ENCODE measurements at regions not wholly inside any gene's neighbourhood (a gene's known extent, or its start where the extent isn't known, plus 50 kb on each side); places are given as distances from the start of the nearest gene placed in this dataset.
A peak's percentile ranks its signal among the peaks of the same experiment; 100 is the strongest.
"Not testable (repeated sequence)": the region's sequence is repeated elsewhere in the genome, so short reads cannot be mapped to it uniquely, and the experiment has no call there.

GRCh38 chr4:92014067-92014466 lies 289.7 kb upstream of the GRID2 start:
- DNase-seq, result no peak

- peak; percentile 23 for DNase-seq
These were observed 282.6 kb upstream of the GRID2 start for GRCh38 chr4:92021203-92021602.

- DNase-seq, result no peak
These were observed 282.0 kb upstream of the GRID2 start for GRCh38 chr4:92021788-92022187.

- not testable (repeated sequence) for DNase-seq
These were observed 274.9 kb upstream of the GRID2 start for GRCh38 chr4:92028830-92029229.

- DNase-seq, result no peak
These were observed 271.9 kb upstream of the GRID2 start for GRCh38 chr4:92031825-92032224.

- DNase-seq, result no peak
These were observed 268.1 kb upstream of the GRID2 start for GRCh38 chr4:92035666-92036065.

GRCh38 chr4:92045718-92046117 lies 258.0 kb upstream of the GRID2 start:
- no peak for DNase-seq

- peak; percentile 71 for DNase-seq
These were observed 256.4 kb upstream of the GRID2 start for GRCh38 chr4:92047209-92047875.

- DNase-seq, result no peak
These were observed 252.9 kb upstream of the GRID2 start for GRCh38 chr4:92050875-92051274.

- DNase-seq, result no peak
These were observed 244.2 kb upstream of the GRID2 start for GRCh38 chr4:92059615-92060014.

GRCh38 chr4:92060333-92060732 lies 243.4 kb upstream of the GRID2 start:
- no peak for DNase-seq

- no peak for DNase-seq
These were observed 239.2 kb upstream of the GRID2 start for GRCh38 chr4:92064574-92064973.

- no peak for DNase-seq
These were observed 237.3 kb upstream of the GRID2 start for GRCh38 chr4:92066485-92066884.

GRCh38 chr4:92071587-92071986 lies 232.2 kb upstream of the GRID2 start:
- no peak for DNase-seq

- DNase-seq, result no peak
These were observed 228.9 kb upstream of the GRID2 start for GRCh38 chr4:92074839-92075238.

- DNase-seq, result no peak
These were observed 212.9 kb upstream of the GRID2 start for GRCh38 chr4:92090887-92091286.

GRCh38 chr4:92091335-92091734 lies 212.4 kb upstream of the GRID2 start:
- peak; percentile 53 for DNase-seq

- no peak for DNase-seq
These were observed 203.9 kb upstream of the GRID2 start for GRCh38 chr4:92099861-92100260.

GRCh38 chr4:92100975-92101374 lies 202.8 kb upstream of the GRID2 start:
- DNase-seq, result peak; percentile 36

- no peak for DNase-seq
These were observed 202.0 kb upstream of the GRID2 start for GRCh38 chr4:92101737-92102172.

- peak; percentile 27 for DNase-seq
These were observed 199.3 kb upstream of the GRID2 start for GRCh38 chr4:92104506-92104905.

GRCh38 chr4:92106816-92107215 lies 196.9 kb upstream of the GRID2 start:
- DNase-seq, result no peak

- no peak for DNase-seq
These were observed 192.3 kb upstream of the GRID2 start for GRCh38 chr4:92111493-92111892.

- DNase-seq, result no peak
These were observed 191.0 kb upstream of the GRID2 start for GRCh38 chr4:92112805-92113204.

- DNase-seq, result no peak
These were observed 182.8 kb upstream of the GRID2 start for GRCh38 chr4:92120810-92121498.

All from DMS53 (cell line).